ENCODE measurements at regions not wholly inside any gene's neighbourhood (a gene's known extent, or its start where the extent isn't known, plus 50 kb on each side); places are given as distances from the start of the nearest gene placed in this dataset.
A peak's percentile ranks its signal among the peaks of the same experiment; 100 is the strongest.

DNA sequence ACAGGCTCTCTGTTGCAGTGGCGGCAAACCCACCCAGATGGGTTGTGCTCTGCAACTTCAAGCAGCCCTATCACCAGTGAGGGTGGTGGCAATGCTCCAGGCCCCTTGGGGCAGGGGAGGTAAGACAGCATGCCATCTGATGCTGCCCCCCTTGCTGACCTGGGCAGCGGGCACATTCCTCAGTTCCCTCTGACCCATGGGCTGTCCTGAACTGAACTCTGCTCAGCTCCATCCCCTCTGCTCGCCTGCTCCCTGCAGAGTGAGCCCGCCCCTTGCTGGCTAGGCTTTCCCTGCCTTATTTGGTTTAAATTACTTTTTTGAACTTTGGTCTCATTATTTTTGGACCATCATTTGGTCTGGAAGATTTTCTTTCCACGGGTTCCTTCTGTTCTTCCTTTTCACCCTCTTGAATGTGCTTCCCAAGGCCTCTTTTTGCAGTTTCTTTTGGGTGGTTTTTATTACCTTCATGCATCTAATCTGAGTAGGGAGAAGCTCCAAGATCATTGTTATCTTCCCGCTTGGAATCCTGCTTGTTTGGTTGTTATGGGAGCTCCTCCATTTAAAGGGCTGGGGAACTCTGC, 565.4 kb downstream of the TNS1 start:
- peaks cover 6% of the 10 kb centered on the region for H3K36me3 Mint-ChIP-seq
- no peak overlapping the region for H3K4me3 Mint-ChIP-seq
- H3K27me3 Mint-ChIP-seq, result peaks cover 29 to 41% of the 10 kb centered on the region in 2 donors
- H3K9me3 Mint-ChIP-seq, result no peaks in the 10 kb centered on the region
- ATAC-seq (no peak), DNase-seq (ENCODE audit: low spot score) (no peak)
- peaks cover 29 to 30% of the 10 kb centered on the region in 2 donors for H3K4me1 Mint-ChIP-seq (ENCODE audit: low read depth in 2 of 2)
- no peak overlapping the region for H3K27ac Mint-ChIP-seq

GRCh38 chr2:217436386-217436785, 566.4 kb downstream of the TNS1 start:
- Mint-ChIP-seq H3K4me1 (ENCODE audit: low read depth in 2 of 2) (peaks cover 36 to 37% of the 10 kb centered on the region in 2 donors), H3K9me3 (no peaks in the 10 kb centered on the region), H3K27me3 (peaks cover 29 to 43% of the 10 kb centered on the region in 2 donors), H3K27ac (no peak overlapping the region), H3K4me3 (no peak overlapping the region), H3K36me3 (peaks cover 6% of the 10 kb centered on the region)
- ATAC-seq (no peak), DNase-seq (ENCODE audit: low spot score) (no peak)

DNA sequence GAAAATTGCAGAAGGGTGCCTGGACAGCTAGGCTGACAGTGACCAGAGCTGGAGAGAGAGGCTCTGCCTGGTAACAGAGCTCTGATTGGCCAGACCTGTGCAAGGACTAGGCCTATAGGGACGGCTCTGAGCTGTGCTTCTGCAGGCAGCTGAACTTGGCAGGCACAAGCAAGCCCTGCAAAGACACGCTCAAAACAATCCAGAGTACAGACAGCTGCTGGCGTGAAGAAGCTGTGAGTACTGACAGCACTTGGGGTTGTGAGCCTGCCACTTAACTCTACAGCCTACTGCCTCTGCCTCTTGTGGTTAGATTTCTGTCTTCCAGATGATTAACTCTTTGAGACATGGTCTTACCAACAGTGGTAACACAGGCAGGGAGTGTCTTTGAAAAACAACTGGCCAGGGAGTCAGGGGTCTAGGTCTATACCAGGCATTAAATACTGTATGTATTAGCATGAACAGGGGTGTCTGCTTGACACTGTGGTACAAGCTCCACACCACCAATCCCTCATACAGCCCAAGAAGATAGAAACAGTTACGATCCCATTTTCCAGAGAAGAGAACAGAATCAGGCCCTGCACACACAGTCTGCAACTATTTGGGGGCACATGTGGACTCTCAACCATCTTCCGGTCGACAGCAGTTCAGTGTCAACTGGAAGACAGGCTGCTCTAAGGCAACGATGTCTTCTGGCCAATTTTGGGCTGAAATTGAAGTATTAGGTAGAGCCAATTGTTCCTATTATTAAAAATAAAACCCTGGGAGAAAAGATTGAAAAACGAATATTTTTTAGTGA, 568.4 kb downstream of the TNS1 start:
- Mint-ChIP-seq H3K36me3 (peaks cover 12% of the 10 kb centered on the region), H3K9me3 (no peaks in the 10 kb centered on the region), H3K27ac (peak overlapping the region; percentile 17 to 45), H3K4me3 (peak overlapping the region; percentile 78), H3K27me3 (peaks cover 34 to 56% of the 10 kb centered on the region in 2 donors), H3K4me1 (ENCODE audit: low read depth in 2 of 2) (peaks cover 33 to 42% of the 10 kb centered on the region in 2 donors)
- peak; percentile 65 for DNase-seq (ENCODE audit: low spot score)
- peak; percentile 94 to 96 for ATAC-seq

DNA sequence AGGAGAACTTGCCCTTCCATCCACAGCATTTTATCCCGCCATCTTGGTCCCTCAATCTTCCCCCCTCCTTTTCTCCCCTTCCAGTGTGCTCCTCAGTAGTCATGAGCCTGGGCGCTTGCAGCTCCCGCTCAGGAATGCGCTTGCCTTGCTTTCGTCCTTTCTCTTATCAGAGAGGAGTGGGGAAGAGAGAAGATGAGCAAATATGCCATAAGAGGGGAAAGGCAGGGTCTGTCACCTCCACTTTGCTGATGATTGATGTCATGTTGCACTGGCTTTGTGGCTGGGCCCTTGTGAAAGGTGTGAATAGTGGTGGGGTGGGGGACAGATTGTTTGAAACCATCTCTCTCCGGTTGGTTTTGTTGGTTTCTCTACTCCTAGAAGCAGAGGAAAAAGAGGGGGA, 569.3 kb downstream of the TNS1 start:
- ATAC-seq, result peak; percentile 62 to 69

GRCh38 chr2:217431577-217432269, 571.1 kb downstream of the TNS1 start:
- no peaks in the 10 kb centered on the region for H3K9me3 Mint-ChIP-seq
- peak overlapping the region in 1 of 2 donors; percentile 11 for H3K27ac Mint-ChIP-seq
- H3K4me1 Mint-ChIP-seq (ENCODE audit: low read depth in 2 of 2), result peaks cover 28 to 42% of the 10 kb centered on the region in 2 donors
- peaks cover 35 to 63% of the 10 kb centered on the region in 2 donors for H3K27me3 Mint-ChIP-seq
- no peak for DNase-seq (ENCODE audit: low spot score)
- H3K36me3 Mint-ChIP-seq, result peaks cover 14% of the 10 kb centered on the region
- no peak overlapping the region for H3K4me3 Mint-ChIP-seq
- no peak for ATAC-seq

More for the DNA sequence above, 569.3 kb downstream of the TNS1 start:
- Mint-ChIP-seq H3K4me3 (peak overlapping the region; percentile 78), H3K9me3 (no peaks in the 10 kb centered on the region), H3K27ac (peak overlapping the region; percentile 17 to 45), H3K27me3 (peaks cover 32 to 59% of the 10 kb centered on the region in 2 donors), H3K36me3 (peaks cover 12% of the 10 kb centered on the region), H3K4me1 (ENCODE audit: low read depth in 2 of 2) (peaks cover 33 to 42% of the 10 kb centered on the region in 2 donors)
- DNase-seq (ENCODE audit: low spot score), result no peak

DNA sequence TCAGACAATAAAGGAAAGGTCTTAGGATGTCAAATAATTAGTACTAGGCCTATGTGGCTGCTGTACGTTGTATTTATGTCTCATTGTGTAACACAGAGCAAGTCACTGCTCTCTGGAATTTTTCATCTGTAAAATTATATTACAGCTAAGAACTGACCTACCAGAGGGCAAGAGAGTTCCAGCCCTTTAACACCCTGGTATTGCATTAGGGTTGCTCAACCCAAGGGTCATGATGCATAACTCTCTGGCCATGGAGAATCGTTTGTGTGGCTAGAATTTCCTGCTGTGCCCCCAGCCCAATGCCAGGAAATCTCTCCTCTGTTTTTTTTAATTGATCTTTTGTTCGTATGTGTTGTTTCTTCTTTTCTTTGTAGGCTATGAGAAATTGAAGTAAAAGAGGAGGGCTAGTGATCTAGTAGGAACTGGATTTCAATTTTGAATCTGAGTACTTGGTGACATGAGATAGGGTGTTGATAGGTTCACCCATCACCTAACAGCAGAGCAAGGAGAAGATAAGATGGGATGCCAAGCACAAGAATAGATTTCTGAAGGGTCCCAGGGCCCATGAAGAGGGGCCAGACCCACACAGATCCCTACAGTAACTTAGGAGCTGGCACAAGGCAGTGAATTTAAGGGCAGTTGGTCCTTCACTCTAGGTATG, 571.2 kb upstream of the TNP1 start:
- H3K27ac Mint-ChIP-seq, result no peak overlapping the region
- peak in 1 of 2 donors; percentile 48 for ATAC-seq
- no peaks in the 10 kb centered on the region for H3K9me3 Mint-ChIP-seq
- H3K4me1 Mint-ChIP-seq (ENCODE audit: low read depth in 2 of 2), result peaks cover 26 to 37% of the 10 kb centered on the region in 2 donors
- peaks cover 14% of the 10 kb centered on the region for H3K36me3 Mint-ChIP-seq
- peak overlapping the region; percentile 2 for H3K4me3 Mint-ChIP-seq
- H3K27me3 Mint-ChIP-seq, result peaks cover 29 to 56% of the 10 kb centered on the region in 2 donors
- no peak for DNase-seq (ENCODE audit: low spot score)

- H3K9me3 Mint-ChIP-seq, result no peaks in the 10 kb centered on the region
- peaks cover 26 to 31% of the 10 kb centered on the region in 2 donors for H3K4me1 Mint-ChIP-seq (ENCODE audit: low read depth in 2 of 2)
- H3K36me3 Mint-ChIP-seq, result peaks cover 14% of the 10 kb centered on the region
- peaks cover 28 to 49% of the 10 kb centered on the region in 2 donors for H3K27me3 Mint-ChIP-seq
- no peak for ATAC-seq
- H3K4me3 Mint-ChIP-seq, result no peak overlapping the region
- DNase-seq (ENCODE audit: low spot score), result no peak
- H3K27ac Mint-ChIP-seq, result no peak overlapping the region
Measured at GRCh38 chr2:217429981-217430500, 570.2 kb upstream of the TNP1 start.

- peaks cover 20 to 27% of the 10 kb centered on the region in 2 donors for H3K27me3 Mint-ChIP-seq
- no peaks in the 10 kb centered on the region for H3K36me3 Mint-ChIP-seq
- no peaks in the 10 kb centered on the region for H3K4me1 Mint-ChIP-seq (ENCODE audit: low read depth in 2 of 2)
- no peak for DNase-seq (ENCODE audit: low spot score)
- no peaks in the 10 kb centered on the region for H3K9me3 Mint-ChIP-seq
- no peak overlapping the region for H3K27ac Mint-ChIP-seq
- ATAC-seq, result peak in 1 of 2 donors; percentile 49
- no peak overlapping the region for H3K4me3 Mint-ChIP-seq
Measured at GRCh38 chr2:217421834-217422233, 562.0 kb upstream of the TNP1 start.

- no peak for DNase-seq (ENCODE audit: low spot score)
- ATAC-seq, result no peak
- no peaks in the 10 kb centered on the region for H3K36me3 Mint-ChIP-seq
- no peak overlapping the region for H3K4me3 Mint-ChIP-seq
- H3K9me3 Mint-ChIP-seq, result no peaks in the 10 kb centered on the region
- no peaks in the 10 kb centered on the region for H3K4me1 Mint-ChIP-seq (ENCODE audit: low read depth in 2 of 2)
- H3K27me3 Mint-ChIP-seq, result peaks cover 22 to 29% of the 10 kb centered on the region in 2 donors
- H3K27ac Mint-ChIP-seq, result no peak overlapping the region
Measured at GRCh38 chr2:217420854-217421253, 561.0 kb upstream of the TNP1 start.

- ATAC-seq (no peak), DNase-seq (ENCODE audit: low spot score) (no peak)
- Mint-ChIP-seq H3K9me3 (no peaks in the 10 kb centered on the region), H3K36me3 (no peaks in the 10 kb centered on the region), H3K4me3 (no peak overlapping the region), H3K27ac (no peak overlapping the region), H3K4me1 (ENCODE audit: low read depth in 2 of 2) (no peaks in the 10 kb centered on the region), H3K27me3 (peaks cover 24 to 38% of the 10 kb centered on the region in 2 donors)
Measured at GRCh38 chr2:217419055-217419671, 559.3 kb upstream of the TNP1 start.

DNA sequence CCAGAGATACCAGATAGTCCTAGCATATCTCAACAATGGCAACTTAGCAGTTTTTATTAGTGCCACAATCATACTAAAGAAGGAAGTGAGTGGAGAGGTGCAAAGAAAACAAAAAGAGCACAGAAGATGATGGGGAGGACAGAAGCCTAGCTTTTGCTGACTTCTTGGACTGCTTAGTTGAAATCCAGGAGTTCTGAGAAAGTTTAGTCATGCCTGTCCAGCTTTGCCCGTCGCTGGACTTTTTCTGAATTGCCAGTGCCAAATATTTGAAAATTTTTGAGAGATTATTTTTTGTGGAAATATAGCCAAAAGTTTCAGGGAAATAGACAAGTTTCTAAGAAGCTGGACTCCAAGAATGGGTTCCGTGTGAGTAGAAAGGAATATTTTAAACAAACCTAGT, 558.7 kb upstream of the TNP1 start:
- H3K4me1 Mint-ChIP-seq (ENCODE audit: low read depth in 2 of 2), result no peaks in the 10 kb centered on the region

DNA sequence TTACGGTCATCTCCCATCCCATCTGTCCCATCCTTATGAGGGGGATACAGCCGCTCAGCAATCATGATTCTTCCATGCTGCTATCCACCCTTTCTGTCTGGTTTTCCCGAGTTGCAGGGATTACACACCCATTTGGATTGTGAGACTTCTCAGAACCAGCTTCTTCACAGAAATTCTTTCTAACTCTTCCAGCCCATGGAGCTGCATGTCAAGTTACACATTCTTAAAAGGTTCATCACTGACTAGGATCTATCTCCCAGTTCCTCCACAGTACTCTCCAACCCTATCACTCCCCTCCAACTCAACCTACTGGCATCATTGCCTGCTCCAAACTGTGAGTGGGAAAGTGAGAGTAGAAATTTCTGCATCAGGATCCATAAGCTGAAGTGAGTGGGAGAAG, 558.2 kb upstream of the TNP1 start:
- Mint-ChIP-seq H3K27ac (no peak overlapping the region), H3K4me3 (no peak overlapping the region), H3K36me3 (no peaks in the 10 kb centered on the region), H3K27me3 (peaks cover 26 to 47% of the 10 kb centered on the region in 2 donors), H3K4me1 (ENCODE audit: low read depth in 2 of 2) (no peaks in the 10 kb centered on the region), H3K9me3 (no peaks in the 10 kb centered on the region)
- no peak for DNase-seq (ENCODE audit: low spot score)
- no peak for ATAC-seq

More for the DNA sequence above, 558.7 kb upstream of the TNP1 start:
- Mint-ChIP-seq H3K36me3 (no peaks in the 10 kb centered on the region), H3K27ac (no peak overlapping the region), H3K27me3 (peaks cover 24 to 42% of the 10 kb centered on the region in 2 donors), H3K4me3 (no peak overlapping the region), H3K9me3 (no peaks in the 10 kb centered on the region)
- ATAC-seq (no peak), DNase-seq (ENCODE audit: low spot score) (no peak)

- H3K27ac Mint-ChIP-seq, result no peak overlapping the region
- H3K4me1 Mint-ChIP-seq (ENCODE audit: low read depth in 2 of 2), result no peaks in the 10 kb centered on the region
- ATAC-seq (no peak), DNase-seq (ENCODE audit: low spot score) (no peak)
- no peak overlapping the region for H3K4me3 Mint-ChIP-seq
- H3K27me3 Mint-ChIP-seq, result peaks cover 28 to 51% of the 10 kb centered on the region in 2 donors
- no peaks in the 10 kb centered on the region for H3K36me3 Mint-ChIP-seq
- H3K9me3 Mint-ChIP-seq, result no peaks in the 10 kb centered on the region
Measured at GRCh38 chr2:217417536-217417935, 557.7 kb upstream of the TNP1 start.
